ENCODE measurements at regions not wholly inside any gene's neighbourhood (a gene's known extent, or its start where the extent isn't known, plus 50 kb on each side); places are given as distances from the start of the nearest gene placed in this dataset.
"Not testable (repeated sequence)": the region's sequence is repeated elsewhere in the genome, so short reads cannot be mapped to it uniquely, and the experiment has no call there.

DNA sequence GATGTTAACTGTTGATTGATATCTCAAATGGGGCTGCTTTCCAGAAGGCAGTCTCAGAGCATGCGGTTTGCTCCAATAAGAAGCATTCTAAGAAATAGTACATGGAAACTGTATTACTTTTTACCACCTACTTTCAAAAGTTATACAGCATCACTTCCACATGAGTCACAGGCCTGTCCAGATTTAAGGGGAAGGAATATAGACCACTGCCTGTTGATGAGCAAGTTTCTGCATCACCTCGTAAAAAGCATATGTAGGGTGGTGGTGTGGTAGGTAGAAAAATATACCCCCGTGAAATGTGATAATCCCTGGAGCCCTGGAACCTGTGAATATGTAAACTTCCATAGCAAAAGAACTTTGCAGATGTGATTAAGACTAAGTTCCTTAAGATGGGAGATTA, 816.6 kb upstream of the CDH6 start:
- Histone ChIP-seq H4K91ac (ENCODE audit: low read depth, low read length) (no peak overlapping the region), H3K79me1 (ENCODE audit: low read length) (no peaks in the 10 kb centered on the region), H3K14ac (ENCODE audit: low read length) (no peak overlapping the region), H3K4me3 (ENCODE audit: low read depth, low read length) (no peak overlapping the region), H3K27me3 (ENCODE audit: insufficient read depth, low read length) (no peaks in the 10 kb centered on the region), H3K23ac (ENCODE audit: low read length) (no peak overlapping the region), H3K4ac (ENCODE audit: low read depth, low read length) (no peak overlapping the region), H2AK5ac (ENCODE audit: low read length) (no peak overlapping the region), H3K79me2 (ENCODE audit: control insufficient read depth, insufficient read depth, low read length, poor library complexity) (no peaks in the 10 kb centered on the region), H2BK5ac (ENCODE audit: low read depth, low read length, poor library complexity) (no peak overlapping the region), H3K27ac (ENCODE audit: low read depth, low read length) (no peak overlapping the region), H3K18ac (ENCODE audit: low read length) (no peak overlapping the region), H4K8ac (ENCODE audit: low read depth, low read length) (no peak overlapping the region), H2AFZ (ENCODE audit: insufficient read depth, low read length, poor library complexity) (no peak overlapping the region), H3K4me1 (ENCODE audit: control insufficient read depth in 1 of 2, insufficient read depth in 2 of 2, low read length in 2 of 2) (no peaks in the 10 kb centered on the region), H2BK12ac (ENCODE audit: low read length) (no peak overlapping the region), H3K9ac (ENCODE audit: low read length) (no peak overlapping the region), H3K36me3 (ENCODE audit: control insufficient read depth in 1 of 2, insufficient read depth in 2 of 2, low read length in 2 of 2) (no peaks in the 10 kb centered on the region), H4K12ac (ENCODE audit: low read depth, low read length) (no peak overlapping the region), H2BK120ac (ENCODE audit: insufficient read depth, low read length, poor library complexity) (no peak overlapping the region), H3K4me2 (ENCODE audit: low read length) (no peak overlapping the region), H3K9me3 (ENCODE audit: insufficient read depth, low read depth, low read length) (no peaks in the 10 kb centered on the region)
- no peak for DNase-seq
- whole genome bisulfite sequencing (ENCODE audit: extremely low coverage, insufficient coverage, insufficient read length), result no CpG with 5 or more reads among the region's 3 CpGs

DNA sequence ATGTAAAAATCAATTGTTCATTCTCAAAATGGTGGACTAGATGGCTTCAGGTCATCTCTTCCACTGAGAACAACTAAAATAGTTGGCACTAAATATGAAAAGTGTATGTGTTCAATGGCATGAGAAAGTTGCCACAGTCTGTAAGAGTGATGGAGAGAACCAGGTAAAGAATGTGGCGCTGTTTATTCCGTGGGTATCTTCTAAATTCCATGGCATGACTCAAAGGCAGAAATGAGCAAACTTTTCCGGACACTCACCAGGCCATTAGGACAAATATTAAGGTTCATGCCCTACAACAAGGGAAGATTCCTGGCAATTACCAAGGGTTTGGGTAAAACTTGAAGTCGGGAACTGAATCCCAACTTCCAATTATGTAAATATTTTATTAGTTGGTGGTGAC, 825.4 kb upstream of the CDH6 start:
- Histone ChIP-seq H4K91ac (ENCODE audit: low read depth, low read length) (no peak overlapping the region), H2AFZ (ENCODE audit: insufficient read depth, low read length, poor library complexity) (no peak overlapping the region), H3K23ac (ENCODE audit: low read length) (no peak overlapping the region), H3K36me3 (ENCODE audit: control insufficient read depth in 1 of 2, insufficient read depth in 2 of 2, low read length in 2 of 2) (no peaks in the 10 kb centered on the region), H3K14ac (ENCODE audit: low read length) (no peak overlapping the region), H3K4me2 (ENCODE audit: low read length) (no peak overlapping the region), H3K18ac (ENCODE audit: low read length) (no peak overlapping the region), H2BK12ac (ENCODE audit: low read length) (no peak overlapping the region), H3K9me3 (ENCODE audit: insufficient read depth, low read depth, low read length) (peaks cover 2% of the 10 kb centered on the region), H4K12ac (ENCODE audit: low read depth, low read length) (no peak overlapping the region), H3K79me1 (ENCODE audit: low read length) (no peaks in the 10 kb centered on the region), H3K9ac (ENCODE audit: low read length) (no peak overlapping the region), H4K8ac (ENCODE audit: low read depth, low read length) (no peak overlapping the region), H3K4ac (ENCODE audit: low read depth, low read length) (no peak overlapping the region), H3K27ac (ENCODE audit: low read depth, low read length) (no peak overlapping the region), H3K4me3 (ENCODE audit: low read depth, low read length) (no peak overlapping the region), H3K79me2 (ENCODE audit: control insufficient read depth, insufficient read depth, low read length, poor library complexity) (no peaks in the 10 kb centered on the region), H2BK120ac (ENCODE audit: insufficient read depth, low read length, poor library complexity) (no peak overlapping the region), H3K27me3 (ENCODE audit: insufficient read depth, low read length) (no peaks in the 10 kb centered on the region), H2BK5ac (ENCODE audit: low read depth, low read length, poor library complexity) (no peak overlapping the region), H2AK5ac (ENCODE audit: low read length) (no peak overlapping the region), H3K4me1 (ENCODE audit: control insufficient read depth in 1 of 2, insufficient read depth in 2 of 2, low read length in 2 of 2) (no peaks in the 10 kb centered on the region)
- DNase-seq, result no peak
- WGBS (ENCODE audit: extremely low coverage, insufficient coverage, insufficient read length), result no CpG with 5 or more reads among the region's 4 CpGs

DNA sequence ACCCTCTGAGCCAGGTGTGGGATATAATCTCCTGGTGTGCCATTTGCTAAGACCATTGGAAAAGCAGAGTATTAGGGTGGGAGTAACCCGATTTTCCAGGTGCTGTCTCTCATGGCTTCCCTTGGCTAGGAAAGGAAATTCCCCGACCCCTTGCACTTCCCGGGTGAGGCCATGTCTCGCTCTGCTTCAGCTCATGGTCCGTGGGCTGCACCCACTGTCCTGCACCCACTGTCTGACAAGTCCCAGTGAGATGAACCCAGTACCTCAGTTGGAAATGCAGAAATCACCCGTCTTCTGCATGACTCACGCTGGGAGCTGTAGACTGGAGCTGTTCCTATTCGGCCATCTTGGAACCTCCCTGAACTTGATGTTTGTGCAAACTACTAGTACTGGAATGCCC, 828.5 kb upstream of the CDH6 start:
- not testable (repeated sequence) for H3K27me3 ChIP-seq (ENCODE audit: insufficient read depth, low read length); H2BK12ac ChIP-seq (ENCODE audit: low read length); H3K18ac ChIP-seq (ENCODE audit: low read length); H3K23ac ChIP-seq (ENCODE audit: low read length); H2BK120ac ChIP-seq (ENCODE audit: insufficient read depth, low read length, poor library complexity); H4K91ac ChIP-seq (ENCODE audit: low read depth, low read length); H2AK5ac ChIP-seq (ENCODE audit: low read length); H3K9ac ChIP-seq (ENCODE audit: low read length); H4K12ac ChIP-seq (ENCODE audit: low read depth, low read length); H3K4me1 ChIP-seq (ENCODE audit: control insufficient read depth in 1 of 2, insufficient read depth in 2 of 2, low read length in 2 of 2); H3K14ac ChIP-seq (ENCODE audit: low read length); H4K8ac ChIP-seq (ENCODE audit: low read depth, low read length); H2BK5ac ChIP-seq (ENCODE audit: low read depth, low read length, poor library complexity); H3K9me3 ChIP-seq (ENCODE audit: insufficient read depth, low read depth, low read length); H3K4me3 ChIP-seq (ENCODE audit: low read depth, low read length); H3K79me2 ChIP-seq (ENCODE audit: control insufficient read depth, insufficient read depth, low read length, poor library complexity); H3K4ac ChIP-seq (ENCODE audit: low read depth, low read length); H3K4me2 ChIP-seq (ENCODE audit: low read length); DNase-seq; H3K79me1 ChIP-seq (ENCODE audit: low read length); H3K36me3 ChIP-seq (ENCODE audit: control insufficient read depth in 1 of 2, insufficient read depth in 2 of 2, low read length in 2 of 2); H3K27ac ChIP-seq (ENCODE audit: low read depth, low read length); H2AFZ ChIP-seq (ENCODE audit: insufficient read depth, low read length, poor library complexity)
- WGBS (ENCODE audit: extremely low coverage, insufficient coverage, insufficient read length), result no CpG with 5 or more reads among the region's 8 CpGs

DNA sequence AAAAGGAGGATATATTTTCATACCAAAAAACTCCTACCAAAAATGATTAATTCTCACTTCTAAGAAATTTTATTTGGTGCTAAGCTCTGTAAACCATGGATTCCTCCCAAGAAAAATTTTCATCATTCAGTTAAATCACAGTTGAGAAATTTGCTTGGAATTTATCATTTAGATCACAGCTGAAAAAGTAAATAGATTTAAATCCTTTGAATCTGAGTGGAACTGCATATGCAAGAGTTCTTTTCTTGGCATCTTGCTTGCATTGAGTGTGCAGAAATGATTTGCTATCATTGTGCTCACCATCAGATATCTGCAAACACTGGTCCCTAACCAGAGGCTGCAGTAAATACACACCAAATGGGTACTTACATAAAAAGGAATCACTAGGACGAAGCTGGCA, 836.1 kb upstream of the CDH6 start:
- H3K18ac ChIP-seq (ENCODE audit: low read length), result no peak overlapping the region
- no peak overlapping the region for H2BK12ac ChIP-seq (ENCODE audit: low read length)
- H3K14ac ChIP-seq (ENCODE audit: low read length), result no peak overlapping the region
- H3K36me3 ChIP-seq (ENCODE audit: control insufficient read depth in 1 of 2, insufficient read depth in 2 of 2, low read length in 2 of 2), result no peaks in the 10 kb centered on the region
- H3K4me2 ChIP-seq (ENCODE audit: low read length), result no peak overlapping the region
- no peak overlapping the region for H3K9ac ChIP-seq (ENCODE audit: low read length)
- H3K4me3 ChIP-seq (ENCODE audit: low read depth, low read length), result no peak overlapping the region
- WGBS (ENCODE audit: extremely low coverage, insufficient coverage, insufficient read length), result no CpG with 5 or more reads among the region's 1 CpG
- H3K23ac ChIP-seq (ENCODE audit: low read length), result no peak overlapping the region
- H3K79me1 ChIP-seq (ENCODE audit: low read length), result no peaks in the 10 kb centered on the region
- no peak overlapping the region for H3K27ac ChIP-seq (ENCODE audit: low read depth, low read length)
- no peak overlapping the region for H2AFZ ChIP-seq (ENCODE audit: insufficient read depth, low read length, poor library complexity)
- DNase-seq, result no peak
- no peak overlapping the region for H4K8ac ChIP-seq (ENCODE audit: low read depth, low read length)
- no peak overlapping the region for H4K12ac ChIP-seq (ENCODE audit: low read depth, low read length)
- H2BK5ac ChIP-seq (ENCODE audit: low read depth, low read length, poor library complexity), result no peak overlapping the region
- H3K27me3 ChIP-seq (ENCODE audit: insufficient read depth, low read length), result no peaks in the 10 kb centered on the region
- H3K9me3 ChIP-seq (ENCODE audit: insufficient read depth, low read depth, low read length), result no peaks in the 10 kb centered on the region
- H2BK120ac ChIP-seq (ENCODE audit: insufficient read depth, low read length, poor library complexity), result no peak overlapping the region
- no peak overlapping the region for H3K4ac ChIP-seq (ENCODE audit: low read depth, low read length)
- H2AK5ac ChIP-seq (ENCODE audit: low read length), result no peak overlapping the region
- no peaks in the 10 kb centered on the region for H3K79me2 ChIP-seq (ENCODE audit: control insufficient read depth, insufficient read depth, low read length, poor library complexity)
- no peaks in the 10 kb centered on the region for H3K4me1 ChIP-seq (ENCODE audit: control insufficient read depth in 1 of 2, insufficient read depth in 2 of 2, low read length in 2 of 2)
- H4K91ac ChIP-seq (ENCODE audit: low read depth, low read length), result no peak overlapping the region
